Caco-2 (cell line): ENCODE measurements at regions not wholly inside any gene's neighbourhood (a gene's known extent, or its start where the extent isn't known, plus 50 kb on each side); places are given as distances from the start of the nearest gene placed in this dataset.

Source experiments
- BruUV-seq: library from RNA; stranded (reverse); fragments of 400-500 nt; replicated peaks from 2 replicates; lab custom pipeline; 2021; lab: Mats Ljungman, UMichigan
- CTCF ChIA-PET: fragments of 300-600 bp; sonication (Branson Sonifier 250); formaldehyde crosslinking; loops from one replicate; lab custom pipeline; 2022; ENCODE audit warnings: antibody characterized with exemption; lab: Charles Lee
- POLR2A ChIA-PET: fragments of 300-600 bp; sonication (Branson Sonifier 250); formaldehyde crosslinking; loops from one replicate; lab custom pipeline; 2022; ENCODE audit warnings: antibody characterized with exemption; lab: Charles Lee
- DNase-seq, 2 experiments: peaks; one replicate each; pipeline versions ENCODE4 v3.0.0 to v3.0.0-alpha.2; 2020 to 2022
- H3K27me3 ChIP-seq: replicated peaks from 2 replicates; pipeline ENCODE4 v1.6.0; 2011; ENCODE audit warnings: low read length; ENCODE audit not compliant: control insufficient read depth, insufficient read depth
- H3K36me3 ChIP-seq: 2 replicates; pipeline ENCODE4 v1.5.1; 2011; ENCODE audit warnings: low read length; ENCODE audit not compliant: control insufficient read depth, insufficient read depth
- H3K4me1 ChIP-seq: fragments of 250-450 bp; sonication (Bioruptor Pico); 2 replicates; pipeline ENCODE4 v1.5.1; 2020; ENCODE audit warnings: mild to moderate bottlenecking
- H3K4me3 ChIP-seq: 2 replicates; pipeline ENCODE4 v1.5.1; 2011; ENCODE audit warnings: low read depth, mild to moderate bottlenecking, control low read depth, low read length
- H3K9me3 ChIP-seq: fragments of 250-450 bp; sonication (Bioruptor Pico); 2 replicates; pipeline ENCODE4 v1.5.1; 2020; ENCODE audit warnings: mild to moderate bottlenecking, moderate library complexity
- H3K27ac Mint-ChIP-seq: one replicate; pipeline ENCODE4 v1.8.0; 2022; ENCODE audit warnings: mixed read lengths; ENCODE audit not compliant: unreplicated experiment
- H3K27me3 Mint-ChIP-seq: one replicate; pipeline ENCODE4 v1.8.0; 2022; ENCODE audit warnings: mixed read lengths; ENCODE audit not compliant: insufficient read depth, unreplicated experiment
- H3K36me3 Mint-ChIP-seq: one replicate; pipeline ENCODE4 v1.8.0; 2022; ENCODE audit warnings: mild to moderate bottlenecking, mixed read lengths; ENCODE audit not compliant: insufficient read depth, unreplicated experiment
- H3K4me1 Mint-ChIP-seq: one replicate; pipeline ENCODE4 v1.8.0; 2022; ENCODE audit warnings: low read depth, mixed read lengths; ENCODE audit not compliant: unreplicated experiment
- H3K4me3 Mint-ChIP-seq: one replicate; pipeline ENCODE4 v1.8.0; 2022; ENCODE audit warnings: mild to moderate bottlenecking, moderate library complexity, mixed read lengths; ENCODE audit not compliant: unreplicated experiment
- H3K9me3 Mint-ChIP-seq: one replicate; pipeline ENCODE4 v1.8.0; 2022; ENCODE audit warnings: mixed read lengths; ENCODE audit not compliant: unreplicated experiment
- CTCF ChIP-seq, 2 experiments: fragments of 200-600 bp in 1 of 2; IDR thresholded peaks; 1 replicate in 1 of 2; 2 replicates in 1 of 2; pipeline versions ENCODE4 v1.5.1 to v1.8.0; 2011 to 2022; ENCODE audit warnings: antibody characterized with exemption in 1 of 2, control low read depth in 1 of 2, inconsistent platforms in 1 of 2, low read depth in 1 of 2, low read length in 1 of 2, mild to moderate bottlenecking in 1 of 2, moderate library complexity in 1 of 2; ENCODE audit not compliant: insufficient read depth in 1 of 2, severe bottlenecking in 1 of 2, unreplicated experiment in 1 of 2
- intact Hi-C: fragments of 100-400 bp; cut with micrococcal nuclease; formaldehyde crosslinking; loops from one replicate; pipeline ENCODE4 v1.10.0; 2022; ENCODE audit not compliant: unreplicated experiment

- Mint-ChIP-seq H3K4me1 (no peaks in the 10 kb centered on the region), H3K9me3 (peaks cover 16% of the 10 kb centered on the region), H3K27me3 (no peaks in the 10 kb centered on the region), H3K4me3 (no peak overlapping the region), H3K36me3 (peaks cover 5% of the 10 kb centered on the region), H3K27ac (no peak overlapping the region)
- BruUV-seq, result no TSS peak
- CTCF ChIA-PET, result no interaction called here
- H3K36me3 ChIP-seq, result no peaks in the 10 kb centered on the region
- H3K4me3 ChIP-seq, result no peak overlapping the region
- no peak for TF ChIP-seq CTCF (IDR thresholded peaks at IDR 0.05; ENCODE audit: insufficient read depth in 1 of 2, low read depth in 1 of 2, low read length in 1 of 2, severe bottlenecking in 1 of 2, unreplicated experiment in 1 of 2)
- intact Hi-C loops, result no loop called here
- no peaks in the 10 kb centered on the region for H3K4me1 ChIP-seq
- POLR2A ChIA-PET, result no interaction called here
- no peaks in the 10 kb centered on the region for H3K9me3 ChIP-seq
- no peaks in the 10 kb centered on the region for H3K27me3 ChIP-seq
- no peak for DNase-seq
Observed at GRCh38 chr1:116299248-116299647, 73.8 kb upstream of the ATP1A1 start.

- intact Hi-C loops, result no loop called here
- no peak for TF ChIP-seq CTCF (IDR thresholded peaks at IDR 0.05; ENCODE audit: insufficient read depth in 1 of 2, low read depth in 1 of 2, low read length in 1 of 2, severe bottlenecking in 1 of 2, unreplicated experiment in 1 of 2)
Observed at GRCh38 chr1:116302281-116302680, 70.8 kb upstream of the ATP1A1 start.

GRCh38 chr1:116306102-116306501 is 66.9 kb upstream of the ATP1A1 start:
- H3K36me3 ChIP-seq, result no peaks in the 10 kb centered on the region
- CTCF ChIA-PET, result no interaction called here
- no peak overlapping the region for H3K4me3 ChIP-seq
- no peak for TF ChIP-seq CTCF (IDR thresholded peaks at IDR 0.05; ENCODE audit: insufficient read depth in 1 of 2, low read depth in 1 of 2, low read length in 1 of 2, severe bottlenecking in 1 of 2, unreplicated experiment in 1 of 2)
- H3K27me3 ChIP-seq, result no peaks in the 10 kb centered on the region
- no peaks in the 10 kb centered on the region for H3K4me1 ChIP-seq
- H3K9me3 ChIP-seq, result no peaks in the 10 kb centered on the region
- H3K27ac Mint-ChIP-seq, result no peak overlapping the region
- no peaks in the 10 kb centered on the region for H3K36me3 Mint-ChIP-seq
- H3K4me3 Mint-ChIP-seq, result no peak overlapping the region
- no peak for DNase-seq
- no peaks in the 10 kb centered on the region for H3K9me3 Mint-ChIP-seq
- H3K27me3 Mint-ChIP-seq, result no peaks in the 10 kb centered on the region
- POLR2A ChIA-PET, result no interaction called here
- H3K4me1 Mint-ChIP-seq, result no peaks in the 10 kb centered on the region
- intact Hi-C loops, result no loop called here
- BruUV-seq, result no TSS peak

More at GRCh38 chr1:116302281-116302680, 70.8 kb upstream of the ATP1A1 start:
- ChIA-PET CTCF (no interaction called here), POLR2A (no interaction called here)
- Histone ChIP-seq H3K27me3 (no peaks in the 10 kb centered on the region), H3K36me3 (no peaks in the 10 kb centered on the region), H3K4me1 (no peaks in the 10 kb centered on the region), H3K4me3 (no peak overlapping the region), H3K9me3 (no peaks in the 10 kb centered on the region)
- H3K36me3 Mint-ChIP-seq, result peaks cover 5% of the 10 kb centered on the region
- no peaks in the 10 kb centered on the region for H3K4me1 Mint-ChIP-seq
- H3K27ac Mint-ChIP-seq, result no peak overlapping the region
- no peaks in the 10 kb centered on the region for H3K27me3 Mint-ChIP-seq
- peaks cover 16% of the 10 kb centered on the region for H3K9me3 Mint-ChIP-seq
- no peak overlapping the region for H3K4me3 Mint-ChIP-seq
- no peak for DNase-seq
- BruUV-seq, result no TSS peak
